GOT3 (cell line): ENCODE measurements at regions not wholly inside any gene's neighbourhood (a gene's known extent, or its start where the extent isn't known, plus 50 kb on each side); places are given as distances from the start of the nearest gene placed in this dataset.

Source experiments
- DNase-seq: peaks from one replicate; lab custom pipeline; 2025; ENCODE audit warnings: mixed read lengths; lab: John Stamatoyannopoulos, UW

DNA sequence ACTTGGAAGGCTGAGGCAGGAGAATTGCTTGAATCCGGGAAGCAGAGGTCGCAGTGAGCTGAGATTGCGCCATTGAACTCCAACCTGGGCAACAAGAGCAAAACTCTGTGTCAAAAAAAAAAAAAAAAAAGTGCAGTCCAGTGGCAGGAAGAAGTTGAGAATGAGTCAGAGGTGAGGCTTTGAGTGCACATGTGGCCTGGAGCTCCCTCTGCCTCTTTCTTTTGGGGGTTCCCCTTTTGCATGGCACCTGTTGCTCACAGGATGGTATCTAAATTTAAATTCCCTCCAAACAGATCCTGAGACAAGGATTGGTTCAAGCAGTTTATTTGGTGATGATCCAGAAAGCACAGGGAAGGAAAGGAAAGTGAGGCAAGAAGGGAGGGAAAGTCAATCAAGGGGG is 151.4 kb upstream of the STX18 start:
- no peak for DNase-seq

DNA sequence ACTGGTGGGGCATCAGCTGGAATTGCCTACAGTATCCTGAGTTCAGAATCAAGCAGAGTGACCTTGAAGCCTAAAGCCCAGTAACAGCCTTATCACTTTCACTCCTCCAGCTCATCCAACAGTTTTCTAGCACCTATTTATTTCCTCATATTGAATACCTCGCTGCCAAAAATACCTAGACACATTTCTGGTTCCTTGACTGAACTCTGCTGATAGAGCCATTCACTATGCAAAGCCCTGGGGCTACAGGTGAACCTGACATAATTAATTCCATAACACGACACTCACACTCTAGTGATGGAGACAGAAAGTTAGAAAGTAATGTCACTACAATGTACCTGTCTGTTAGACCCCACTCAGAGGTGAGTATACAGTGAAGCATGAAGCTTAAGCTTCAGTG is 149.0 kb upstream of the STX18 start:
- no peak for DNase-seq

DNA sequence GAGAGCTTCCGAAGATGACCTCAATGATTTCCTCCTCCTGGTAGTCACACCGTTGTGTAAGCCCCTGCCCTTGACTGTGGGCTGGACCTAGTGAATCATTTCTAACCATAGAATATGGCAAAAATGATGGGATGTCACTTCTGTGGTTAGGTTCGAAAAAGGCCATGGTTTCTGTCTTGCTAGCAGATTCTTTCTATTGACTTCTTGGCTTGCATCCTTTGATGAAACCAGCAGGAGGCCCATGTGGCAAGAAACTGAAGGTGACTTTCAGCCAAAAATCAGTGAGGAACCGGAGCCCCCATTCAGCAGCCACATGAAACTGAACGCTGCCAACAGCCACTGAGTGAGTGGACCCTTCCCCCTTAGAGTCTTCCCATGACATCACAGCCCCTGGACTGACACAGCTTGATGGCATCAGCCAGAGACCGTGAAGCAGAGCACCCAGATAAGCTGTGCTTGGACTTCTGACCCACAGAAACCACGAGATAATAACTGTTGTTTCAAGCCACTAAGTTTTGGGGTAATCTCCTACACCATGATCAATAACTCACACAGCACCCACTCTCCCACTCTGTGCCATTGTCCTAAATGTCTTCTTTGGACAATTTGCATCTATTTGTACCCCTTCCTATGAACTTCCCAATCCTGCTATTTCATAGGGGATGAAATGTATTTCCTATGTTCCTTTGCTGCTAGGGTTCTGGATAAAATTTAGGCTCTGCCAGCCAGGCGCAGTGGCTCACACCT is 148.0 kb upstream of the STX18 start:
- DNase-seq, result no peak

GRCh38 chr4:4687935-4688727 is 146.3 kb upstream of the STX18 start:
- no peak for DNase-seq

- DNase-seq, result no peak
These were observed 145.3 kb upstream of the STX18 start for GRCh38 chr4:4687100-4687499.

DNA sequence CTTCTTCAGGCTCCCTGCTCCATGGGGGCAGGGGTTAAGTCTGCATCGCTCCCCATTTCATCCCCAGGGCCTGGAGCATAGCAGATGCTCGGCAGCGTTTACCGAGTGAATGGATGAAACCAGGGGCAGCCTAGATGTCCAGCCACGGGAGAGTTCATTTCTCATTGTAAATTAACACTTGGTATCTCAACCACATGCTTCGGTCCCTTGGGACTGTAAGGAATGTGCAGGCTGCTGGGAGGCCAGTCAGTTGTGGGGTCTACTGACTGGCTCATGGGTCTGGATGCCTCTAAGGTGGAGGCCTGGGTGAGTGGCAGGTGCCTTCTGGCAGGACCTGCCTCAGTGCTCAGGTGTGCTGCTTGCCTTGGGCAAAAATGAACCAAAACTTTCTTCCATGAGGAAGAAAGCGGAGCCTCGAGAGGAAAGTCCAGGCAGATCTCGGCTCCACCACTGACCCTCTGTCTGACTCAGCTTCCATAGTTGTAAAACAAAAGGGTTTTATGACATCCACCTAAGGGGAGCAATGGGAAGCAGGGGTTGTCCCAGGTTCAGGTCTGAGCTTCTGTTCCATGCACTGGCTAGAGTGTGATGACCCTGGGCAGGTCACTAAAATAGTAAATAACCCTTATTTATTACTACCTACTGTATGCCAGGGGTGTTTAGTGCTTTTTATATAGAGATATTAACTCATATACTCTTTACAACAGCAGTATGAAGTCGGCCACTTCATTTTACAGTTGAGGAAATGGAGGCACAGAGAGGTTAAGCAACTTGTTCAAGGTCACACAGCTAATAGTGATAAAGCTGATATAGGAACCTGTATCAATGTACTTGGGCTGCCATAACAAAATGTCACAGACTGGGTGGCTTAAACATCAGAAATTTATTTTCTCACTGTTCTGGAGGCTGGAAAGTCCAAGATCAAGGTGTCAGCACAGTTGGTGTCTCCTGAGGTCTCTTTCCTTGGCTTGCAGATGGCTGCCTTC is 144.3 kb upstream of the STX18 start:
- no peak for DNase-seq

DNA sequence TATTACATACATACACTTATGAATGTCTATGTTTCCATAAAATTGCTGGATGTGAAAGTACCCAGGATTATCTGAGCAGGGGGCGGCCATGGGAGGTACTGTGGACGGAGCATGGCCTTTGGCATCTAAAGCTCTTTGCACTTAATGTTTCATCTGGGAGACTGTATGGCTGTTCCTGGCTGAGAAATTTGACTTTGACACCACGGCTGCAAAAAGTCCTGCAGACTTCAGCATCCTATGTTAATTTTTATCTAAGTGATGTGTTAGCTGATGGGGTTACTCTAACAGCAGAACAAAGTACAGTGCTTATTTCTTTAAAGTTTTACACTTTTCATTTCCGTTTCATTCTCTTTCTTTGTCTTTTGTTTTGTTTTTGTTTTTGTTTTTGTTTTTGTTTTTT is 139.8 kb upstream of the STX18 start:
- no peak for DNase-seq

GRCh38 chr4:4680758-4681157 is 138.9 kb upstream of the STX18 start:
- DNase-seq, result no peak

GRCh38 chr4:4680243-4680642 is 138.4 kb upstream of the STX18 start:
- no peak for DNase-seq

GRCh38 chr4:4677556-4678522 is 136.0 kb upstream of the STX18 start:
- no peak for DNase-seq

GRCh38 chr4:4675641-4676040 is 133.8 kb upstream of the STX18 start:
- DNase-seq, result no peak

DNA sequence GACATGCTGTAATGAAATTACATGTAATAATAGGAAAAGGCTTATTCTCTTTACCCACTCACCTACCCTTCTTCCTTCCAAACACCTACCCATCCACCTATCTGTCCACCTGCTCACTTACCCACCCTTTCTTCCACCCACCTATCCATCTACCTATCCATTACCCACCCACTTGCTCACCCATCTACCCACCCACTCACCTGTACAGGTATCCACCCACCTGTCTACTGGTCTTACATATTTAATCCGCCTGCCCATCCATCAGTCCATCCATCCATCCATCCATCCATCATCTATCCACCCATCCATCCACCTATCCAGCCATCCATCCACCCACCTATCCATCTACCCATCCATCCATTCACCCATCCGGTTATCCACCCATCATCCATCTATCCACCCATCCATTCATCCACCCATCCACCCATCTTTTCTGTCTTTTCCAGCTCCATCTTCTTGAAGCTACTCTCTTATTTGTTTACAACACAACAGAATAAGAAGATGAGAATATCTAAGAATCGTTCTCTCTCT is 133.3 kb upstream of the STX18 start:
- no peak for DNase-seq

- DNase-seq, result no peak
These were observed 131.2 kb upstream of the STX18 start for GRCh38 chr4:4673070-4673469.

DNA sequence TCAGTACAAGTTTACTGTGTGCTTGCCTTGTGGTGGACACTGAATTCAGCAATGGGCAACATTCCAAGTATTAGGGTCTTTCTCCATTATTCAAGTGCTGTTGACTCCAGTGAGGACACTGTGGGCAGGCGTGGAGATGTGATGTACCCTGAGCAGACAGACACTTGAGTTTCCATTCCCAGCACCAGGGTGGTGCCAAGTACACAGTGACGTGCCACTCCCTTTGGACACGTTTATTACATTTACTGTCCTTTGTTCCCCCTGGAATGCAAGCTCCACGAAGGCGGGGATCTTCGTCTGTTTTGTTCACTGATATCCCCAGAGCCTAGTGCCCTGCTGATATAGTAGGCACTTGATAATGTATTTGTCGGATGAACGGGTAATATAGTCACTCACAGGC is 130.6 kb upstream of the STX18 start:
- DNase-seq, result no peak

DNA sequence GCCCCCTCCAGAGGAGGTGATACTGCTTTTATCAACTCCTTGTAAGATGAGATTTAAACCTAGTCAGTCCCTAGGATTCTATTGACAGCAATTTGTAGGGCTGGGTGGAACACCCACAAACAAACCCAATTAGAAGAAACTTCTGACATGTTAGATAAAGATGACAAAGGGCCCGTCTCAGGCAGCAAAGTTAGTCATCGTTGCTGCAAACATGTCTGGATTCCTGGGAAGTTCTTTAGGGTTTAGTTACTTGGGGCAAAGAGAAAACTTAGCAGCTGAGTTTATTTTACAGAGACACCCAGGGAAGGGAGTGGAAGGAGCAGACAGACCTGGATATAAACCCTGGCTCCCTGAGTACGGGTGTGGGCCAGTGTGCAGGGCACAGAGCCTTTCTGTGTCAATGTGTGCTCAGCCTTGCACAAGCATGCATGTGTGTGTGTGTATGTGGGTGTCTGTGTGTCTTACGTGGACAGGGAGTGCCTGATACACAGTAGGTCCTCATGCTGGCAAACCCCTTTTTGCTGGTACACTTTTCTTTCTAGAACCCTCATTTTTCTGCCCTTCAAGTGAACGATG is 130.0 kb upstream of the STX18 start:
- DNase-seq, result no peak

GRCh38 chr4:4670869-4671268 is 129.0 kb upstream of the STX18 start:
- DNase-seq, result no peak

DNA sequence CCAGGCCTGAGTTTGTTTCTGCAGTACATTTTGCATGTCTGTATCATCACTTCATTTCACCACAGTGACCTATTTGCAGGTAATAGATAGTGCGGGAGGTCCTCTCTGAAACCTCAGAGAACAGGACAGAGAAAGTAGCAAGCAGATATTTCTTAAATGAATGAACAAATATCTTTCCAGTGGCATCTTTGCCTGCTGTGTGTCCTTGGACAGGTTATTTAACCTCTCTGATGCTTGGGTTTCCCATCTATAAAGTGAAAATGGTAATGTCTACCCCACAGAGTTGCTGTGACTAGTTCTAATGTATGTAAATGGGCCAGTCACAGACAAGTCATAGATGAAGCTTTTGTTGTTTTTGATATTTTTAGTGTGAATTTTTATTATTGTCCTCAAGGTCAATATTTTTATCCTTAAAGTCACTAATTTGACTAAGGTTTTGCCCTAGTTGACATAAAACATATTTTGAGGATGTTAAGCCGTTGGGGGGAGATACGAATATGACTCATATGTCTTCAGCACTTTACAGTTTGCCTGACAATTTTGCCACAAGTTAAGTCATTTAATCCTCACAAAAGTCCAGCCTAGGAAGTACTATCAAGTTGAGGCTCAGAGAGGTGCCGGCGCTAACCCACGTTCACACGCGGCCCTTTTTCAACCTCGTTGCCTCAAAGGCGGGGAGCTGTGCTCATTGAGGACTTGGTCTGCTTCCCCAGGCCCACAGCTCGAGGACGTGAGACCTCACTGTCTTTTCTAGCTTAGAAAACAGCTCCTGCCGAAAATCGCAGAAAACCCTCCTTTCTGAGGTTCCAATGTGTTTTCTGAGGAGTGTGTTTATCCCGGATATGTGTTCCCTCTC is 126.7 kb upstream of the STX18 start:
- no peak for DNase-seq

DNA sequence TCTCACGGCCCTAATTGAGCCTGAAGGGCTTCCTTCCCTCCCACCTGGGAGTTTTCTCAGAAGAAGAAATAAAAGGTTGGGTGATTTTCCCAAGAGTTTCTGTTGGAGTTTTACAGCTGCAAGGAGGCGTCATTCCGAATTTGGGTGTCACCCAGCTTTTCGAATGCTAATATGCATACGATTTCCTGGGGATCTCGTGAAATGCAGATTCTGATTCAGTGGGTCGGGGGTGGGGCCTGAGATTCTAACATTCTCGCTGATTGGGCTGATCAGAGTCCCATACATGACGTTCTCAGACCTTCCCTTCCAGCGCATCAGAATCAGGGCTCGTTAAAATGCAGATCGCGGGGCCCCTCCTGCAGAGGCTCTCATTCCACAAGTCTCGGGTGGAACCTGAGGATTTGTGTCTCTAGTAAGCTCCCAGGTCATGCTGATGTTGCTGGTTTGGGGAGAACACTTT is 125.8 kb upstream of the STX18 start:
- DNase-seq, result no peak
